ENCODE measurements at regions not wholly inside any gene's neighbourhood (a gene's known extent, or its start where the extent isn't known, plus 50 kb on each side); places are given as distances from the start of the nearest gene placed in this dataset.

DNA sequence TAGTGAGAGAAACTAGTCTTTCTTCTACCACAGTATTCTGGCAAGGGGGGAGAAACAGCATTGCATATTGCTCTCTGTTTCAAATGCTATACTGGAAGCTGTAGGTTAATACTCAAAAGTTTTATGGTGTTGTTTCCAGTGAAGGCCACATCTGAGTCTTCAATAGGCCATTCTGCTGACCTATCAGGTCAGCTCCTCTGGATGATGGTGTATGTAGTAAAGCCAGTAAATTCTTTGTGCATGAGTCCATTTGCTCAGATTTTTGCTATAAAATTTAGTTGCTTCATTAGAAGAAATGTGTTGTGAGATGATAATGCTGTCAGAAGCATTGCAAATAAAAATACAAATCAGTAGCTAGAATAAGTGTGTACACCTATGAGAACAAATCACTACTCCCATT, 64.9 kb upstream of the RBMS3 start:
- Histone ChIP-seq H3K4me1 (replicated peaks in 1 of 4; ENCODE audit: control insufficient read depth in 3 of 4, insufficient read depth in 4 of 4, low read length in 3 of 4) (no peaks in the 10 kb centered on the region), H2BK20ac (ENCODE audit: low read length) (no peak overlapping the region), H3K4me3 (ENCODE audit: extremely low read depth in 1 of 4, insufficient read depth in 2 of 4, low read depth in 3 of 4, low read length in 4 of 4) (no peak overlapping the region), H2AFZ (ENCODE audit: low read length) (no peak overlapping the region), H3K9me3 (ENCODE audit: insufficient read depth in 2 of 2, low read depth in 1 of 2, low read length in 1 of 2) (no peaks in the 10 kb centered on the region), H3K18ac (ENCODE audit: extremely low read depth, low read length) (no peak overlapping the region), H3K9ac (replicated peaks in 1 of 4; ENCODE audit: extremely low read depth in 1 of 4, low read depth in 3 of 4, low read length in 3 of 4) (no peak overlapping the region), H3K14ac (ENCODE audit: insufficient read length) (no peak overlapping the region), H3K23me2 (ENCODE audit: low read depth, low read length) (no peaks in the 10 kb centered on the region; the same call in 1 of the 2 replicates), H3K27me3 (replicated peaks in 1 of 4; ENCODE audit: control insufficient read depth in 3 of 4, extremely low read depth in 1 of 4, insufficient read depth in 3 of 4, low read length in 3 of 4) (no peaks in the 10 kb centered on the region), H2BK5ac (ENCODE audit: low read depth, low read length) (no peak overlapping the region), H4K20me1 (replicated peaks in 1 of 2; ENCODE audit: control insufficient read depth in 1 of 2, insufficient read depth in 2 of 2, low read length in 2 of 2) (no peaks in the 10 kb centered on the region), H2BK120ac (replicated peaks; ENCODE audit: low read depth, low read length) (no peak overlapping the region), H4K5ac (ENCODE audit: insufficient read length, low read depth, low read length) (no peak overlapping the region), H4K91ac (replicated peaks; ENCODE audit: insufficient read length, low read length) (no peak overlapping the region), H3K4me2 (ENCODE audit: insufficient read depth in 1 of 2, low read depth in 2 of 2, low read length in 2 of 2) (no peak overlapping the region), H3K79me1 (ENCODE audit: low read depth, low read length) (no peaks in the 10 kb centered on the region), H4K8ac (ENCODE audit: extremely low read depth, insufficient read depth, low read length) (no peak overlapping the region), H3K27ac (ENCODE audit: low read depth, low read length) (no peak overlapping the region), H3K36me3 (ENCODE audit: control insufficient read depth in 2 of 4, insufficient read depth in 4 of 4, low read length in 3 of 4) (no peaks in the 10 kb centered on the region), H2AK5ac (ENCODE audit: low read depth, low read length) (no peak overlapping the region), H3K56ac (replicated peaks; ENCODE audit: insufficient read length, low read depth, low read length) (no peak overlapping the region), H3K4ac (replicated peaks; ENCODE audit: insufficient read length, low read depth, low read length) (no peak overlapping the region), H3K23ac (ENCODE audit: insufficient read length) (no peak overlapping the region), H2BK12ac (ENCODE audit: low read depth, low read length) (no peak overlapping the region), H3K79me2 (ENCODE audit: control insufficient read depth in 1 of 2, insufficient read depth in 2 of 2, low read length in 2 of 2) (no peaks in the 10 kb centered on the region), H2BK15ac (ENCODE audit: low read length) (no peak overlapping the region)
- POLR2A ChIA-PET (ENCODE audit: partially characterized antibody) = no interaction called here
- DNase-seq (ENCODE audit: low read depth in 1 of 2, low spot score in 2 of 2) = no peak
- no peak for FAIRE-seq
- TF ChIP-seq SIN3A (conservative IDR thresholded peaks at IDR 0.05 in 1 of 2, IDR thresholded peaks at IDR 0.05 in 1 of 2; ENCODE audit: low read depth in 1 of 2, low read length in 2 of 2) = no peak
- no peak for TF ChIP-seq NRF1 (IDR thresholded peaks at IDR 0.05; ENCODE audit: low read depth, low read length)
- no peak for TF ChIP-seq TAF1 (IDR thresholded peaks at IDR 0.05; ENCODE audit: low read depth, low read length)
- CTCF ChIA-PET (ENCODE audit: partially characterized antibody) = interaction anchor here (0.9 kb wide), 1 partner anchor 33 kb away, joined by 3 read pairs; no protein-coding TSS in a partner anchor

Data from H1 (cell line).